H1 (cell line): ENCODE measurements at regions not wholly inside any gene's neighbourhood (a gene's known extent, or its start where the extent isn't known, plus 50 kb on each side); places are given as distances from the start of the nearest gene placed in this dataset.

Experiments
- BACH1 ChIP-seq: IDR thresholded peaks from 2 replicates; pipeline ENCODE4 v1.6.1; 2012; ENCODE audit warnings: low read length, improper control_type of control experiment
- JUN ChIP-seq: IDR thresholded peaks from 2 replicates; pipeline ENCODE4 v1.6.1; 2011; ENCODE audit warnings: low read depth, mild to moderate bottlenecking, improper control_type of control experiment, low read length
- SIN3A ChIP-seq, 2 experiments: IDR thresholded peaks in 1 of 2; conservative IDR thresholded peaks in 1 of 2; 2 replicates each; pipeline ENCODE4 v1.6.1; 2011 to 2012; ENCODE audit warnings: low read length in 2 of 2, improper control_type of control experiment in 1 of 2, low read depth in 1 of 2, mild to moderate bottlenecking in 1 of 2

GRCh38 chr1:234734412-234734835 is 124.4 kb upstream of the IRF2BP2 start (continued):
- no peak for TF ChIP-seq SIN3A (conservative IDR thresholded peaks at IDR 0.05 in 1 of 2, IDR thresholded peaks at IDR 0.05 in 1 of 2; ENCODE audit: low read depth in 1 of 2, low read length in 2 of 2)
- no peak for TF ChIP-seq JUN
- TF ChIP-seq BACH1 = no peak
